Peyer's patch (tissue), 4 donors: ENCODE measurements at regions not wholly inside any gene's neighbourhood (a gene's known extent, or its start where the extent isn't known, plus 50 kb on each side); places are given as distances from the start of the nearest gene placed in this dataset.

Experiments used
- POLR2A ChIP-seq, 2 donors: fragments of 450-650 bp; IDR thresholded peaks; one replicate each; pipeline ENCODE4 v1.5.1; 2017; ENCODE audit warnings: antibody characterized with exemption in 2 of 2, mild to moderate bottlenecking in 2 of 2, moderate library complexity in 2 of 2
- TF ChIP-seq, protein P1 (sequence below), 6 experiments: fragments of 450-650 bp in 4 of 6; fragments of 200-600 bp in 2 of 6; sonication (generic) in 1 of 6; IDR thresholded peaks; one replicate each; pipeline ENCODE4 v1.5.1; 2017 to 2019; ENCODE audit warnings: antibody characterized with exemption in 6 of 6, mild to moderate bottlenecking in 3 of 6, moderate library complexity in 1 of 6

DNA sequence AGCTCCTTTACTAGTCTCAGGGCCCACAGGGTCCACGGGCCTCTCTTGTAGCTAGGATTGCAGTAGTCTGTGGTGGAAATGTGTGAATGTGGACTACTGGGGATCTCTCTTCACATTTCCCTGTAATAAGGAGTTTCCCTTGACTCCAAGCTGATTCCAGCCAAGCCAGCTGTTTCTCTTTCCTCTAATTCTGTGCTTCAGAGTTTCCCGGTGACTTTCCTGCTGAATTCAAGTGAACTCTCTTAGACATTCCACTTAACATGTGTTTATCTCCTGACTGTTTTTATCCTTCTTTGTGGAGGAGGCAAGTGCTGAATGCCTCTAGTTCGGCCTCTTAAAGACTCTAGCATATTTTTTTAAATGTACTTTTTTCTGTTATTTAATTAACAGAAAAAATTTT, 354.0 kb upstream of the RGS18 start:
- TF ChIP-seq, protein P1, sequence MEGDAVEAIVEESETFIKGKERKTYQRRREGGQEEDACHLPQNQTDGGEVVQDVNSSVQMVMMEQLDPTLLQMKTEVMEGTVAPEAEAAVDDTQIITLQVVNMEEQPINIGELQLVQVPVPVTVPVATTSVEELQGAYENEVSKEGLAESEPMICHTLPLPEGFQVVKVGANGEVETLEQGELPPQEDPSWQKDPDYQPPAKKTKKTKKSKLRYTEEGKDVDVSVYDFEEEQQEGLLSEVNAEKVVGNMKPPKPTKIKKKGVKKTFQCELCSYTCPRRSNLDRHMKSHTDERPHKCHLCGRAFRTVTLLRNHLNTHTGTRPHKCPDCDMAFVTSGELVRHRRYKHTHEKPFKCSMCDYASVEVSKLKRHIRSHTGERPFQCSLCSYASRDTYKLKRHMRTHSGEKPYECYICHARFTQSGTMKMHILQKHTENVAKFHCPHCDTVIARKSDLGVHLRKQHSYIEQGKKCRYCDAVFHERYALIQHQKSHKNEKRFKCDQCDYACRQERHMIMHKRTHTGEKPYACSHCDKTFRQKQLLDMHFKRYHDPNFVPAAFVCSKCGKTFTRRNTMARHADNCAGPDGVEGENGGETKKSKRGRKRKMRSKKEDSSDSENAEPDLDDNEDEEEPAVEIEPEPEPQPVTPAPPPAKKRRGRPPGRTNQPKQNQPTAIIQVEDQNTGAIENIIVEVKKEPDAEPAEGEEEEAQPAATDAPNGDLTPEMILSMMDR (IDR thresholded peaks at IDR 0.05), result no peak
- TF ChIP-seq POLR2A (IDR thresholded peaks at IDR 0.05), result no peak
